ENCODE measurements at regions not wholly inside any gene's neighbourhood (a gene's known extent, or its start where the extent isn't known, plus 50 kb on each side); places are given as distances from the start of the nearest gene placed in this dataset.

- no peak for DNase-seq
These were observed 119.2 kb upstream of the NCOR2 start for GRCh38 chr12:124686370-124687173.

- no peak for DNase-seq
These were observed 118.4 kb upstream of the NCOR2 start for GRCh38 chr12:124685689-124686369.

- no peak for DNase-seq
These were observed 117.7 kb upstream of the NCOR2 start for GRCh38 chr12:124684971-124685688.

- no peak for DNase-seq
These were observed 117.1 kb upstream of the NCOR2 start for GRCh38 chr12:124684496-124684895.

- no peak for DNase-seq
These were observed 116.0 kb upstream of the NCOR2 start for GRCh38 chr12:124683152-124684124.

- no peak for DNase-seq
These were observed 115.2 kb upstream of the NCOR2 start for GRCh38 chr12:124682425-124683151.

GRCh38 chr12:124681779-124682391 lies 114.5 kb upstream of the NCOR2 start:
- no peak for DNase-seq

GRCh38 chr12:124680863-124681778 lies 113.7 kb upstream of the NCOR2 start:
- no peak for DNase-seq

- no peak for DNase-seq
These were observed 112.3 kb upstream of the NCOR2 start for GRCh38 chr12:124679533-124680371.

GRCh38 chr12:124679047-124679446 lies 111.6 kb upstream of the NCOR2 start:
- DNase-seq = no peak

- DNase-seq = no peak
These were observed 111.0 kb upstream of the NCOR2 start for GRCh38 chr12:124678421-124678893.

GRCh38 chr12:124677552-124678356 lies 110.3 kb upstream of the NCOR2 start:
- no peak for DNase-seq

GRCh38 chr12:124676714-124677462 lies 109.5 kb upstream of the NCOR2 start:
- DNase-seq = no peak

- no peak for DNase-seq
These were observed 108.7 kb upstream of the NCOR2 start for GRCh38 chr12:124675881-124676713.

- DNase-seq = no peak
These were observed 107.5 kb upstream of the NCOR2 start for GRCh38 chr12:124674937-124675336.
